ENCODE measurements at regions not wholly inside any gene's neighbourhood (a gene's known extent, or its start where the extent isn't known, plus 50 kb on each side); places are given as distances from the start of the nearest gene placed in this dataset.

GRCh38 chrX:110588164-110588563 lies 207.5 kb downstream of the CHRDL1 start:
- no peak for TF ChIP-seq NFIC (IDR thresholded peaks at IDR 0.05; ENCODE audit: low read length)
- TF ChIP-seq HNF4A (CRISPR knock-in tag; IDR thresholded peaks at IDR 0.05) = no peak
- TF ChIP-seq, protein P1, sequence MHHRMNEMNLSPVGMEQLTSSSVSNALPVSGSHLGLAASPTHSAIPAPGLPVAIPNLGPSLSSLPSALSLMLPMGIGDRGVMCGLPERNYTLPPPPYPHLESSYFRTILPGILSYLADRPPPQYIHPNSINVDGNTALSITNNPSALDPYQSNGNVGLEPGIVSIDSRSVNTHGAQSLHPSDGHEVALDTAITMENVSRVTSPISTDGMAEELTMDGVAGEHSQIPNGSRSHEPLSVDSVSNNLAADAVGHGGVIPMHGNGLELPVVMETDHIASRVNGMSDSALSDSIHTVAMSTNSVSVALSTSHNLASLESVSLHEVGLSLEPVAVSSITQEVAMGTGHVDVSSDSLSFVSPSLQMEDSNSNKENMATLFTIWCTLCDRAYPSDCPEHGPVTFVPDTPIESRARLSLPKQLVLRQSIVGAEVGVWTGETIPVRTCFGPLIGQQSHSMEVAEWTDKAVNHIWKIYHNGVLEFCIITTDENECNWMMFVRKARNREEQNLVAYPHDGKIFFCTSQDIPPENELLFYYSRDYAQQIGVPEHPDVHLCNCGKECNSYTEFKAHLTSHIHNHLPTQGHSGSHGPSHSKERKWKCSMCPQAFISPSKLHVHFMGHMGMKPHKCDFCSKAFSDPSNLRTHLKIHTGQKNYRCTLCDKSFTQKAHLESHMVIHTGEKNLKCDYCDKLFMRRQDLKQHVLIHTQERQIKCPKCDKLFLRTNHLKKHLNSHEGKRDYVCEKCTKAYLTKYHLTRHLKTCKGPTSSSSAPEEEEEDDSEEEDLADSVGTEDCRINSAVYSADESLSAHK (CRISPR knock-in tag; IDR thresholded peaks at IDR 0.05; ENCODE audit: borderline replicate concordance) = no peak
- TF ChIP-seq POLR2AphosphoS5 (IDR thresholded peaks at IDR 0.05; ENCODE audit: low read depth, low read length) = no peak
- TF ChIP-seq ZNF446 (CRISPR knock-in tag; IDR thresholded peaks at IDR 0.05) = no peak
- no peak for TF ChIP-seq HES4 (CRISPR knock-in tag; IDR thresholded peaks at IDR 0.05; ENCODE audit: borderline replicate concordance)
- TF ChIP-seq CEBPZ (IDR thresholded peaks at IDR 0.05; ENCODE audit: low read length) = no peak
- TF ChIP-seq MAFK (conservative IDR thresholded peaks at IDR 0.05 in 1 of 2, IDR thresholded peaks at IDR 0.05 in 1 of 2; ENCODE audit: low read length in 2 of 2) = no peak
- TF ChIP-seq ASH2L (IDR thresholded peaks at IDR 0.05; ENCODE audit: insufficient read length, low read depth, low read length) = no peak

All from HepG2 (cell line).